ENCODE measurements at regions not wholly inside any gene's neighbourhood (a gene's known extent, or its start where the extent isn't known, plus 50 kb on each side); places are given as distances from the start of the nearest gene placed in this dataset.

GRCh38 chr12:58479401-58479800 is 440.9 kb downstream of the LRIG3 start:
- no peak for ATAC-seq (ENCODE audit: insufficient number of reproducible peaks, low FRiP score, low read depth)
- no peak for DNase-seq (ENCODE audit: low spot score)
- Histone ChIP-seq H3K27ac (no peak overlapping the region), H3K9me3 (no peaks in the 10 kb centered on the region), H3K4me3 (no peak overlapping the region), H3K36me3 (no peaks in the 10 kb centered on the region), H3K27me3 (replicated peaks; ENCODE audit: insufficient read depth) (no peaks in the 10 kb centered on the region), H3K4me1 (ENCODE audit: control insufficient read depth in 1 of 2, low read depth in 2 of 2) (no peaks in the 10 kb centered on the region)
- TF ChIP-seq, protein P1, sequence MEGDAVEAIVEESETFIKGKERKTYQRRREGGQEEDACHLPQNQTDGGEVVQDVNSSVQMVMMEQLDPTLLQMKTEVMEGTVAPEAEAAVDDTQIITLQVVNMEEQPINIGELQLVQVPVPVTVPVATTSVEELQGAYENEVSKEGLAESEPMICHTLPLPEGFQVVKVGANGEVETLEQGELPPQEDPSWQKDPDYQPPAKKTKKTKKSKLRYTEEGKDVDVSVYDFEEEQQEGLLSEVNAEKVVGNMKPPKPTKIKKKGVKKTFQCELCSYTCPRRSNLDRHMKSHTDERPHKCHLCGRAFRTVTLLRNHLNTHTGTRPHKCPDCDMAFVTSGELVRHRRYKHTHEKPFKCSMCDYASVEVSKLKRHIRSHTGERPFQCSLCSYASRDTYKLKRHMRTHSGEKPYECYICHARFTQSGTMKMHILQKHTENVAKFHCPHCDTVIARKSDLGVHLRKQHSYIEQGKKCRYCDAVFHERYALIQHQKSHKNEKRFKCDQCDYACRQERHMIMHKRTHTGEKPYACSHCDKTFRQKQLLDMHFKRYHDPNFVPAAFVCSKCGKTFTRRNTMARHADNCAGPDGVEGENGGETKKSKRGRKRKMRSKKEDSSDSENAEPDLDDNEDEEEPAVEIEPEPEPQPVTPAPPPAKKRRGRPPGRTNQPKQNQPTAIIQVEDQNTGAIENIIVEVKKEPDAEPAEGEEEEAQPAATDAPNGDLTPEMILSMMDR (IDR thresholded peaks at IDR 0.05), result no peak

DNA sequence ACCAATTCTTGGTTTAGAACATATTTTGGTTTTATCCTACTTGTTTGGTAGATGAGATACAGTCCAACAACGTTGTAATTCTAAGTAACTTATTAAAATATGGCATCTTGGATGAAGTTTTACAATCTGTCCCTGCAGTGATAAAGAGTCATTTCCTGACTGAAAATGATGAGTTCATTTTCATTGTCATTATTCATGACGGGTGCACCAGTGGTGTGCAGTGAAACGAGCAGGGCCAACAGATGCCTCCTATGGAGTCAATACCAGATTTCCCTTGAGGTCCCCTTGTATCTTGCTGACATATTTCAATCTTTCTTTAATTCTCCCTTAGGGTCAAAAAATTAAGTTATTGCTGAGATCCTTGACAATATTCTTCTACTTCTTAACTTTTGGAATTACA is 438.5 kb downstream of the LRIG3 start:
- H3K4me3 ChIP-seq, result no peak overlapping the region
- no peaks in the 10 kb centered on the region for H3K36me3 ChIP-seq
- no peaks in the 10 kb centered on the region for H3K9me3 ChIP-seq
- H3K4me1 ChIP-seq (ENCODE audit: control insufficient read depth in 1 of 2, low read depth in 2 of 2), result no peaks in the 10 kb centered on the region
- ATAC-seq (ENCODE audit: insufficient number of reproducible peaks, low FRiP score, low read depth) (no peak), DNase-seq (ENCODE audit: low spot score) (no peak)
- no peak overlapping the region for H3K27ac ChIP-seq
- TF ChIP-seq, protein P1 (IDR thresholded peaks at IDR 0.05), result no peak
- no peaks in the 10 kb centered on the region for H3K27me3 ChIP-seq (replicated peaks; ENCODE audit: insufficient read depth)

DNA sequence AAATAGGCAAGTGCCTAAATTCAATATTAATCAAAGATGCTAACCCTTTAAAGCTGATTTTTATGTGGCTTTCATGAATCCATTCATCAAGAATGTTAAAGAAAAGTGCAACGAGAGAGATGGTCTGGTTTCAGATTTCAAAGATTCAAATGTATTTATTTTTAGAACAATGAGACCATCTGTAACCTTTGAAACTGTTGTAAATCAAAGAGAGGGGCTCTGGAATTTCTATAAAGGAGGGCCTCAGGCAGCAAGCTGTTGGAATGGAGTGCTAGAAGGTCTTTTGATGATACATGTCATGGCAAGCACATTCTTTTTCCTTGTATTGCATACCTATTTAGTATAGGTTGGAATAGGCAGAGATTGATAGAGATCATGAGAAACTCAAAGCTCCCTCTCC is 433.0 kb downstream of the LRIG3 start:
- no peak overlapping the region for H3K4me3 ChIP-seq
- no peaks in the 10 kb centered on the region for H3K36me3 ChIP-seq
- ATAC-seq (ENCODE audit: insufficient number of reproducible peaks, low FRiP score, low read depth) (no peak), DNase-seq (ENCODE audit: low spot score) (no peak)
- H3K4me1 ChIP-seq (ENCODE audit: control insufficient read depth in 1 of 2, low read depth in 2 of 2), result no peaks in the 10 kb centered on the region
- no peaks in the 10 kb centered on the region for H3K27me3 ChIP-seq (replicated peaks; ENCODE audit: insufficient read depth)
- no peak overlapping the region for H3K27ac ChIP-seq
- H3K9me3 ChIP-seq, result no peaks in the 10 kb centered on the region
- TF ChIP-seq, protein P1 (IDR thresholded peaks at IDR 0.05), result no peak

DNA sequence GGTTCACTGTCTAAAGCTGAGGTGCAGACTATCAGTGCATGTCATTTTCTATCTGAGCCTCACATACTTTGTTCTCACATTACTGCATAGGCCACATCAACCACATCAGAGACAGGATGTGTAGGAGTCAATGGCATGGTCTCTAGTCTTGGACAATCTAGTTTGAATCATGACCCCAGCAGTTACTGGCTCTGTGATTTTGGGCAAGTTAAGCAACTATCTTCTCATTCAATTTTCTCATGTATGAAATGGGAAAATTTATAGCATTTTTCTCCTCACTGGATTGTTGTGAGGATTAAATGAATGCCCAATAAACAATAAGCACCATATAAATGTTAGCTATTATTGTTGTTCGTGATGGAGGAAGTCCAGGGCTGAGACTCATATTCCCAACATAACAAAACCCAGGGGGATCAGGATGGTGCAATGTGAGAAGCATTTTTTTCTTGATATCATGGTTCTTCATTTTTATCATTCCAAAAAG is 432.6 kb downstream of the LRIG3 start:
- ATAC-seq (ENCODE audit: insufficient number of reproducible peaks, low FRiP score, low read depth) (no peak), DNase-seq (ENCODE audit: low spot score) (no peak)
- Histone ChIP-seq H3K27ac (no peak overlapping the region), H3K27me3 (replicated peaks; ENCODE audit: insufficient read depth) (no peaks in the 10 kb centered on the region), H3K9me3 (no peaks in the 10 kb centered on the region), H3K4me3 (no peak overlapping the region), H3K36me3 (no peaks in the 10 kb centered on the region), H3K4me1 (ENCODE audit: control insufficient read depth in 1 of 2, low read depth in 2 of 2) (no peaks in the 10 kb centered on the region)
- TF ChIP-seq, protein P1 (IDR thresholded peaks at IDR 0.05), result no peak

DNA sequence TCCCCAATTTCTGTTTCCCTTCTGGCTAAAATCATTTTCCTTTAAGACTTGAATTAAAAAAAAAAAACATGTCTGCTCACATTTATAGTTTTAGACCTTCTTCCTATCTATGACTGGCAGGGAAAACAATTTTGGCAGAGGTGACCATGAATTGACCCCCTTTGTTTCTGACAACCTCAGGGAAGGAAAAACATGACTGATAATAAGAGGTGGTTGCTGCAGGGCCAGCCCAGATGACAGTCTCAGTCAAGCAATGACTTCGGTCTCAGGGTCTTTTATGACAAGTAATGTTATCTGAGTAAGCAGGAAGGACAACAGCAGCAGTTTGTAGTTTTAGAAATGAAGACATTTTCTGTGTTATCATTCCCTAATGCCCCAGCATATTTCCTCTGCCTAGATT is 430.9 kb downstream of the LRIG3 start:
- DNase-seq (ENCODE audit: low spot score), result no peak
- no peak for ATAC-seq (ENCODE audit: insufficient number of reproducible peaks, low FRiP score, low read depth)

More for the DNA sequence above, 430.9 kb downstream of the LRIG3 start:
- no peaks in the 10 kb centered on the region for H3K4me1 ChIP-seq (ENCODE audit: control insufficient read depth in 1 of 2, low read depth in 2 of 2)
- H3K9me3 ChIP-seq, result no peaks in the 10 kb centered on the region
- no peak overlapping the region for H3K27ac ChIP-seq
- TF ChIP-seq, protein P1 (IDR thresholded peaks at IDR 0.05), result no peak
- H3K4me3 ChIP-seq, result no peak overlapping the region
- H3K27me3 ChIP-seq (replicated peaks; ENCODE audit: insufficient read depth), result no peaks in the 10 kb centered on the region
- H3K36me3 ChIP-seq, result no peaks in the 10 kb centered on the region

All from thoracic aorta (tissue), 2 donors.